GM15510 (cell line): ENCODE measurements at regions not wholly inside any gene's neighbourhood (a gene's known extent, or its start where the extent isn't known, plus 50 kb on each side); places are given as distances from the start of the nearest gene placed in this dataset.

Experiments used
- POLR2A ChIP-seq: IDR thresholded peaks from 3 replicates; pipeline ENCODE4 v1.6.1; 2011; ENCODE audit warnings: borderline replicate concordance; ENCODE audit not compliant: insufficient read length; ENCODE audit errors: extremely low read depth

- TF ChIP-seq POLR2A, result no peak
Measured at GRCh38 chr2:3125761-3126130, 251.9 kb downstream of the EIPR1 start.

- TF ChIP-seq POLR2A, result no peak
Measured at GRCh38 chr2:3125001-3125760, 252.4 kb downstream of the EIPR1 start.

GRCh38 chr2:3122525-3122924 is 255.1 kb downstream of the EIPR1 start:
- TF ChIP-seq POLR2A, result no peak

- no peak for TF ChIP-seq POLR2A
Measured at GRCh38 chr2:3121601-3122000, 256.0 kb downstream of the EIPR1 start.

DNA sequence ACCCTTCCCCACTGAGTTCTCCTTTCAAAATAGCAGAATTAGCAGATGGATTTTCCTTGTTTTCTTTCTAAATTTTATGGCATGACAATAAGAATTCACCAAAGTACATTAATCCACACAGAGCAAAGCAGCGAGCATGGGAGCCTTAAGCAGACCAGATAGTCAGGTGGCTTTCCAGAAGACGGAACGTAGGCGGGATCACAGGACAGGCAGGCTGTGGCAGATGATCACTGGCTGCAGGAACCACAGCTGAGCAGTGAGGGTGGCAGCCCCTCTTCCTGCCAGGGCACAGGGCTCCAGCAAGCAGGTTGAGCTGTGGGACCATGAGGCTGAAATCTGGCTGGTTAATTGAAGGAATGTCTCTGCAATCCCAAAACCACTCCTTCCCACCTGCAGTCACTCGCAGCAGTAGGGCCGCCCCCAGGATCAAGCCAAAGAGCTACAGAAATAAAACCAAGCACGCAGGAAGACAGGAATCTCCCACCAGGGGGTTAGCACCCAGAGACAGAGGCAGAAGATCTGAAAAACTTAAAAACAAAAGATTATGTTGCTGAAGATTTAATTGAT is 259.9 kb downstream of the EIPR1 start:
- TF ChIP-seq POLR2A, result no peak

GRCh38 chr2:3116371-3116770 is 261.2 kb downstream of the EIPR1 start:
- no peak for TF ChIP-seq POLR2A

GRCh38 chr2:3115301-3116042 is 262.1 kb downstream of the EIPR1 start:
- TF ChIP-seq POLR2A, result no peak

GRCh38 chr2:3114406-3115185 is 263.0 kb downstream of the EIPR1 start:
- no peak for TF ChIP-seq POLR2A

DNA sequence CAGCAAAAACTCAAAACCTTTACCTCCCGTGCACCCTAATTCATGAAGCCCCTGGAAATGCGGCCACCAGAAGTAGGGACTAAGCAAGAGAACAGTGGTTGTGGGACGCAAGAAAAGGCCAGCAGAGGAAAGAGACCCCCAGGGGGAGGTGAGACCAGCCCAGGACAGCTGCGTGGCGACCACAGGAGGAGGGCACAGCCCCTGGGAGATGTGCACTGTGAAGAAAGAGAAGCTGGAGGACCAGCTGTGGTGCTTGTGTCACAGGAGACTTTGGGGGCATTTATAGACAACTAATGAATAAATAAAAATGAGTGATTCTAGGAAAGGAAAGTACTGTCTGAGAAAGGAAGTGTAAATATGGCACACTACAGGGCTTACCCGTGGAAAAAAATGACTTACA is 263.8 kb downstream of the EIPR1 start:
- TF ChIP-seq POLR2A, result no peak

DNA sequence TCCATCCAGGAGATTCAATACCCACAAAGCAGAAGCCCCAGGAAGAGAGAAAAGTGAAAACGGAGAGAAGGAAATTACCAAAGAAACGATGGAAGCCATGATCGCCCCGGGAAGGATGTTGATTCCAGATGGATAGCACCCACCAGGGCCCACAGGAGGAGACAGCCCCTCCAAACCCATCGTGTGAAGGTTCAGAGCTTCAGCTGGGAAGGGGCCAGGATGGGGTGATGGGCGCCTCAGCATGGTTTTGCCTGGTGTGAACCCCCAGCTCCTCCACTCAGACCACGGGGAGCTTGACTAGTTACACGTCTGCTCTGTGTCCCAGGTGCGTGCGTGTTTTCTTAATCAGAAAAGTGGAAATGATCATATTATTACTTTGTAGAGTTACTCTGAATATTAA is 264.5 kb downstream of the EIPR1 start:
- no peak for TF ChIP-seq POLR2A

- TF ChIP-seq POLR2A, result no peak
Measured at GRCh38 chr2:3112553-3112952, 265.1 kb downstream of the EIPR1 start.

DNA sequence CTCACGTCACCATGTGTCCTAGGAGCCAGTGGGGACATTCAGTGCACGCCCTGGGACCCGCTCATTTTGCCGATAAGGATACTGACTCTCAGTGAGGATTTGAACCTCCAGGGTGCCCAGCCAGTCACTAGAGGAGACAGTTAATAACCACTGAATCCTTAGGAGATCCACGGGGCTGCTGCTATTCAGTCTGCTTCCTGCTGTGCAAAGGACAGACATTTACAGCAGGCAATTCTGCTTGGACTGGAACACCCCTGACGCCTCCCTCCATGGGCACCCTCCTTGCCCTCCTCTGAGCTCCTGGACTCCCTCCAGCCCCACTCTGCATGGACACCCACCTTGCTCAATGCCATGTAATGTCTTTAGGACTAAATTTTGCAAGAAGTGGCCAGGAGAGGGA is 265.5 kb downstream of the EIPR1 start:
- TF ChIP-seq POLR2A, result no peak

GRCh38 chr2:3110994-3111666 is 266.5 kb downstream of the EIPR1 start:
- TF ChIP-seq POLR2A, result no peak

DNA sequence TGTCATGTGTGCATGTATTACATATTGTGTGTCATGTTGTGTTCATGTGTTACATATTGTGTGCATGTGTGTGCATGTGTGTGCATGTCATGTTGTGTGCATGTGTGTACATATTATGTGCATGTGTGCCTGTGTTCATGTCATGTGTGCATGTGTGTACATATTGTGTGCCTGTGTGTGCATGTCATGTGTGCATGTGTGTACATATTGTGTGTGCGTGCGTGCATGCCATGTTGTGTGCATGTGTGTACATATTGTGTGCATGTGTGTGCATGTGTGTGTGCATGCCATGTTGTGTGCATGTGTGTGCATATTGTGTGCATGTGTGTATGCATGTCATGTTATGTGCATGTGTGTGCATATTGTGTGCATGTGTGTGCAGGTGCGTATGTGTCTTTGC is 267.1 kb downstream of the EIPR1 start:
- no peak for TF ChIP-seq POLR2A
